Adrenal gland (tissue), 9 donors: ENCODE measurements at regions not wholly inside any gene's neighbourhood (a gene's known extent, or its start where the extent isn't known, plus 50 kb on each side); places are given as distances from the start of the nearest gene placed in this dataset.

ENCODE experiments used
- DNase-seq, 7 donors: peaks; one replicate each; pipeline ENCODE4 v3.0.0-alpha.2; 2019 to 2020
- H3K27ac ChIP-seq, 5 donors: fragments of 200-600 bp; sonication (generic) in 4 of 5; 1 replicate in 3 of 5; 2 replicates in 2 of 5; pipeline versions ENCODE4 v1.5.1 to v1.8.0; 2016 to 2020; ENCODE audit warnings: mild to moderate bottlenecking in 1 of 5
- H3K27me3 ChIP-seq: fragments of 200-600 bp; 2 replicates; pipeline ENCODE4 v1.8.0; 2021
- H3K36me3 ChIP-seq, 2 donors: fragments of 200-600 bp; replicated peaks in 1 of 2; 1 replicate in 1 of 2; 2 replicates in 1 of 2; pipeline versions ENCODE4 v1.5.1 to v1.8.0; 2018 to 2022
- H3K4me1 ChIP-seq, 2 donors: fragments of 200-600 bp; replicated peaks in 1 of 2; 1 replicate in 1 of 2; 2 replicates in 1 of 2; pipeline versions ENCODE4 v1.5.1 to v1.8.0; 2018 to 2021
- H3K4me3 ChIP-seq, 4 donors: fragments of 200-600 bp; sonication (generic) in 3 of 4; one replicate each; pipeline ENCODE4 v1.5.1; 2016 to 2018
- H3K9me3 ChIP-seq, 3 donors: fragments of 200-600 bp; sonication (generic) in 1 of 3; replicated peaks in 1 of 3; 1 replicate in 2 of 3; 2 replicates in 1 of 3; pipeline versions ENCODE4 v1.5.1 to v1.8.0; 2016 to 2021
- POLR2A ChIP-seq, 2 donors: fragments of 450-650 bp; IDR thresholded peaks; one replicate each; pipeline ENCODE4 v1.6.1; 2017; ENCODE audit warnings: antibody characterized with exemption in 2 of 2, mild to moderate bottlenecking in 2 of 2, moderate library complexity in 1 of 2
- WGBS, 4 donors: extraction: QIAGEN DNeasy Blood & Tissue Kit in 2 of 4; methylation state at CpG; one replicate each; pipeline versions ENCODE4 v1.1.5 to v1.1.7; 2013 to 2017; 5-methylcytosine and 5-hydroxymethylcytosine counted together
- intact Hi-C, 2 donors: fragments of 100-400 bp; cut with DNase I; formaldehyde crosslinking; loops; one replicate each; pipeline versions ENCODE4 v1.14.1 to v1.15.0; 2022 to 2023
- TF ChIP-seq, protein P1 (sequence below), 6 experiments: fragments of 450-650 bp in 4 of 6; fragments of 200-600 bp in 2 of 6; sonication (generic) in 1 of 6; IDR thresholded peaks; 1 replicate in 5 of 6; 2 replicates in 1 of 6; pipeline versions ENCODE4 v1.5.1 to v1.8.0; 2016 to 2021; ENCODE audit warnings: antibody characterized with exemption in 6 of 6, mild to moderate bottlenecking in 2 of 6, moderate library complexity in 1 of 6
- donor health status: healthy with polysubstance abuse.
- donor health status: Bipolar disorder and iron deficiency.
- donor health status: DM: yes; HTN: yes; CAD: no.
- donor health status: DM: no; HTN: no; CAD: no.
- donor health status: DM: no; HTN: no; CAD: no.

DNA sequence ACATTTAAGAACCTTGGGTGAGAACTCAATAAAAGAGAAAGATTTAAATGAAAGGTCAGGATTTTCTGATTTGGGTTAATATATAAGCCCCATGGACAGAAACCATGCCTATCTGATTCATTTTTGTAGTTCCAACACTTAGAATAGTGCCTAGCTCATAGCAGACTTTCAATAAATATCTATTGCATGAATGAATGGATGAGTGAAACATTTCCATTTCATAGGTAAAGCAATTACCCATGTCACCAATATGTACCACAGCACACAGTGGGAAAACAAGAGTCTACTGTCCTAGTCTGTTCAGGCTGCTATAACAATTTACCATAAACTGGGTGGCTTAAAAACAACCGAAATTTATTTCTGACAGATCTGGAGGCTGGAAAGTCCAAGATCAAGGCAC is 63.9 kb upstream of the PTPN13 start:
- no peaks in the 10 kb centered on the region for H3K9me3 ChIP-seq
- no peaks in the 10 kb centered on the region for H3K4me1 ChIP-seq
- intact Hi-C loops: no loop called here
- no peaks in the 10 kb centered on the region for H3K36me3 ChIP-seq
- TF ChIP-seq, protein P1, sequence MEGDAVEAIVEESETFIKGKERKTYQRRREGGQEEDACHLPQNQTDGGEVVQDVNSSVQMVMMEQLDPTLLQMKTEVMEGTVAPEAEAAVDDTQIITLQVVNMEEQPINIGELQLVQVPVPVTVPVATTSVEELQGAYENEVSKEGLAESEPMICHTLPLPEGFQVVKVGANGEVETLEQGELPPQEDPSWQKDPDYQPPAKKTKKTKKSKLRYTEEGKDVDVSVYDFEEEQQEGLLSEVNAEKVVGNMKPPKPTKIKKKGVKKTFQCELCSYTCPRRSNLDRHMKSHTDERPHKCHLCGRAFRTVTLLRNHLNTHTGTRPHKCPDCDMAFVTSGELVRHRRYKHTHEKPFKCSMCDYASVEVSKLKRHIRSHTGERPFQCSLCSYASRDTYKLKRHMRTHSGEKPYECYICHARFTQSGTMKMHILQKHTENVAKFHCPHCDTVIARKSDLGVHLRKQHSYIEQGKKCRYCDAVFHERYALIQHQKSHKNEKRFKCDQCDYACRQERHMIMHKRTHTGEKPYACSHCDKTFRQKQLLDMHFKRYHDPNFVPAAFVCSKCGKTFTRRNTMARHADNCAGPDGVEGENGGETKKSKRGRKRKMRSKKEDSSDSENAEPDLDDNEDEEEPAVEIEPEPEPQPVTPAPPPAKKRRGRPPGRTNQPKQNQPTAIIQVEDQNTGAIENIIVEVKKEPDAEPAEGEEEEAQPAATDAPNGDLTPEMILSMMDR (IDR thresholded peaks at IDR 0.05): no peak
- TF ChIP-seq POLR2A (IDR thresholded peaks at IDR 0.05): no peak
- no peaks in the 10 kb centered on the region for H3K27me3 ChIP-seq
- no peak overlapping the region for H3K4me3 ChIP-seq
- WGBS, 4 donors: 83 to 96% (median 88%) methylated on average over 1 of the region's 1 CpG
- H3K27ac ChIP-seq: no peak overlapping the region
- no peak for DNase-seq

DNA sequence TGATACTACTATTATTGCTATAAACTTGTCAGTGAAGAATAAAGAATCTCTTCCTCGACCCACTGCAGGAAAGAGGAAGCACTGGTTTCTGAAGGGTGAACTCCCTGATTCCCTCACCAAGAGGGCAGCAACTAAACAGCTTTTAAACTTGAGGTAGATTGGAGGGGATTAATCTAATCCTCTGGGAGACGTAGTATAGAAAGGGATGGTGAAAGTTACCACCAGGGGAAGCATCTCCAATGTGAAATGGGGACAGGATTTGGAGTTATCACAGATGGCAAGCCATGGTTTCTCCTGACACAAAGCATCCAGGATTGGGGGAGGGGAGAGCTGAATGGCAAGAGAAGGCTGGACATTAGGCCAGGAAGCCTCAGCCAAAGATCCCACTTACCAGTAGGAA is 62.7 kb upstream of the PTPN13 start:
- no peak for DNase-seq
- Histone ChIP-seq H3K27ac (no peak overlapping the region), H3K36me3 (no peaks in the 10 kb centered on the region), H3K4me1 (no peaks in the 10 kb centered on the region), H3K4me3 (no peak overlapping the region), H3K9me3 (no peaks in the 10 kb centered on the region), H3K27me3 (no peaks in the 10 kb centered on the region)
- intact Hi-C loops: no loop called here
- 68 to 93% (median 84%) methylated on average over 2 of the region's 2 CpGs for WGBS, 4 donors
- TF ChIP-seq POLR2A (IDR thresholded peaks at IDR 0.05): no peak
- TF ChIP-seq, protein P1 (IDR thresholded peaks at IDR 0.05): no peak

DNA sequence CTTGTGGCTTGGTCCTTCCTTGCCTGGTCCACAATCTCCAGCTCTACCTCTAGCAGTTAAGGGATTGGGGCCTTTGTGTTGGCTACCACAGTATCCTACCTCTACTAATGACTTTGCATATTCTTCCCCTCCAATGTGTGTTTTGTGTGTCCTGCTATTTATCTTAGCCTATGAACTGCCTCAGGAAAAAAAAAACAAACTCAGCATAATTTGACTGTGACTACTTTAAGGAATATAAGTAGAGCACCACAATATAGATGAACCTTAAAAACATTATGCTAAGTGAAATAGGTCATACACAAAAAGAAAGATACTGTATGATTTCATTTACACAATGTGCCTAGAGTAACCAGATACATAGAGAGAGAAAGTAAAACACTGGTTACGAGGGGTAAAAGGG is 61.3 kb upstream of the PTPN13 start:
- Histone ChIP-seq H3K4me1 (no peaks in the 10 kb centered on the region), H3K36me3 (no peaks in the 10 kb centered on the region), H3K4me3 (no peak overlapping the region), H3K27me3 (no peaks in the 10 kb centered on the region), H3K27ac (no peak overlapping the region), H3K9me3 (no peaks in the 10 kb centered on the region)
- DNase-seq: no peak
- intact Hi-C loops: no loop called here
- no peak for TF ChIP-seq POLR2A (IDR thresholded peaks at IDR 0.05)
- TF ChIP-seq, protein P1 (IDR thresholded peaks at IDR 0.05): no peak
- WGBS, 4 donors: 80 to 98% (median 92%) methylated on average over 1 of the region's 1 CpG

DNA sequence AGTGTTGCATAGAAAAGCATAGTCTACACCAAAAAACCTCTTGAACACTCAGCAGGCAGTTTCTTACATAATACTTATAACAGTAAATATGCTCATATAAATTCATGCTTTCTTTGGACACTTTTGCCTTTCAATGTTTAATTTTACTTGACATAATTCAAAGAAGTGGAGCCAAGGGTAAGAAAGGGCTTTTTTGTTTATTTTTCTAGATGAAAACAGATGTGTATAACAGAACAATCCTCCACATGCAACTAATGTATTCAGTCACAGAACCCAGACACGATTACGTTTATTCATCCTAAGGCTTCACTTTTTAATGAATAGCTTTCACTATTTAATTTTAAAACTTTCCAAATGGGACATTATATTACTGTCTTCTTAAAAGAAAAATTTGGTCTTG is 58.0 kb upstream of the PTPN13 start:
- intact Hi-C loops: no loop called here
- H3K27me3 ChIP-seq: no peaks in the 10 kb centered on the region
- no peak for TF ChIP-seq POLR2A (IDR thresholded peaks at IDR 0.05)
- TF ChIP-seq, protein P1 (IDR thresholded peaks at IDR 0.05): no peak
- H3K27ac ChIP-seq: no peak overlapping the region
- H3K4me3 ChIP-seq: no peak overlapping the region
- no peaks in the 10 kb centered on the region for H3K4me1 ChIP-seq
- no peaks in the 10 kb centered on the region for H3K36me3 ChIP-seq
- DNase-seq: no peak
- H3K9me3 ChIP-seq: no peaks in the 10 kb centered on the region
- WGBS, 4 donors: 74 to 89% (median 78%) methylated on average over 2 of the region's 2 CpGs
